ENCODE measurements at regions not wholly inside any gene's neighbourhood (a gene's known extent, or its start where the extent isn't known, plus 50 kb on each side); places are given as distances from the start of the nearest gene placed in this dataset.

DNA sequence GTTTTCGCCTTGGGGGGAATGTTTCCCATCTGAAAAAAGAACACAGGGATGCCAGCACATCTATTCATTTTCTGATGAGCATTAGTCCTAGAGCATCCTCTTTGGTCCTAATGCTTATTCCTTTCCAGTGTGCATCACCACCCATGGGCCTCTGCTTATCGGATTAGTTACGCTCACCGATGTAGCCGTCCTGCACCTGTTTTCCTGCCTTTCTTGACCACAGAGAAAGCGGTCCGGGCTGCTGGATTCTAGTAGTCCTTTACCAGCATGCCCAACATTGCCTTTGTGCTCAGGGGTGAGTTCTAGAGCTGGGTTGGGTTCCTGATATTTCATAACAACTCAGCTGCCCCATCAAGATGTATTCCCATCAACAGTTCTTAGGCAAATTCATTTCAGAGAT is 2084.5 kb upstream of the C9orf72 start:
- no peak for TF ChIP-seq POLR2A (IDR thresholded peaks at IDR 0.05)
- TF ChIP-seq, protein P1, sequence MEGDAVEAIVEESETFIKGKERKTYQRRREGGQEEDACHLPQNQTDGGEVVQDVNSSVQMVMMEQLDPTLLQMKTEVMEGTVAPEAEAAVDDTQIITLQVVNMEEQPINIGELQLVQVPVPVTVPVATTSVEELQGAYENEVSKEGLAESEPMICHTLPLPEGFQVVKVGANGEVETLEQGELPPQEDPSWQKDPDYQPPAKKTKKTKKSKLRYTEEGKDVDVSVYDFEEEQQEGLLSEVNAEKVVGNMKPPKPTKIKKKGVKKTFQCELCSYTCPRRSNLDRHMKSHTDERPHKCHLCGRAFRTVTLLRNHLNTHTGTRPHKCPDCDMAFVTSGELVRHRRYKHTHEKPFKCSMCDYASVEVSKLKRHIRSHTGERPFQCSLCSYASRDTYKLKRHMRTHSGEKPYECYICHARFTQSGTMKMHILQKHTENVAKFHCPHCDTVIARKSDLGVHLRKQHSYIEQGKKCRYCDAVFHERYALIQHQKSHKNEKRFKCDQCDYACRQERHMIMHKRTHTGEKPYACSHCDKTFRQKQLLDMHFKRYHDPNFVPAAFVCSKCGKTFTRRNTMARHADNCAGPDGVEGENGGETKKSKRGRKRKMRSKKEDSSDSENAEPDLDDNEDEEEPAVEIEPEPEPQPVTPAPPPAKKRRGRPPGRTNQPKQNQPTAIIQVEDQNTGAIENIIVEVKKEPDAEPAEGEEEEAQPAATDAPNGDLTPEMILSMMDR (IDR thresholded peaks at IDR 0.05), result no peak

Measured in ovary (tissue), 3 donors.